Stomach smooth muscle (tissue), 2 donors: ENCODE measurements at regions not wholly inside any gene's neighbourhood (a gene's known extent, or its start where the extent isn't known, plus 50 kb on each side); places are given as distances from the start of the nearest gene placed in this dataset.

Source experiments
- H3K27ac ChIP-seq: one replicate; pipeline ENCODE4 v1.7.0; 2013; ENCODE audit warnings: mild to moderate bottlenecking, low read length, inconsistent platforms
- H3K27me3 ChIP-seq, 2 donors: one replicate each; pipeline ENCODE4 v1.7.0; 2013; ENCODE audit warnings: low read length in 2 of 2; ENCODE audit not compliant: insufficient read depth in 2 of 2, control insufficient read depth in 1 of 2
- H3K36me3 ChIP-seq, 2 donors: one replicate each; pipeline ENCODE4 v1.7.0; 2013; ENCODE audit warnings: low read length in 2 of 2; ENCODE audit not compliant: control insufficient read depth in 2 of 2, insufficient read depth in 2 of 2
- H3K4me1 ChIP-seq: one replicate; pipeline ENCODE4 v1.7.0; 2013; ENCODE audit warnings: low read length; ENCODE audit not compliant: control insufficient read depth, insufficient read depth
- H3K4me3 ChIP-seq, 2 donors: one replicate each; pipeline ENCODE4 v1.7.0; 2013; ENCODE audit warnings: low read length in 2 of 2
- H3K9ac ChIP-seq, 2 donors: one replicate each; pipeline ENCODE4 v1.7.0; 2013; ENCODE audit warnings: low read length in 2 of 2, mild to moderate bottlenecking in 1 of 2
- H3K9me3 ChIP-seq, 2 donors: one replicate each; pipeline ENCODE4 v1.7.0; 2013; ENCODE audit warnings: low read length in 2 of 2; ENCODE audit not compliant: control insufficient read depth in 2 of 2
- donor health status: healthy.
- donor health status: Pancreatic carcinoma.

GRCh38 chr10:78960316-78960800 lies 108.4 kb upstream of the ZMIZ1 start:
- Histone ChIP-seq H3K27me3 (no peaks in the 10 kb centered on the region), H3K9me3 (no peaks in the 10 kb centered on the region), H3K27ac (peak overlapping the region; percentile 66), H3K9ac (peak overlapping the region; percentile 16 to 42), H3K4me1 (peaks cover 30% of the 10 kb centered on the region), H3K4me3 (peak overlapping the region in 1 of 2 donors; percentile 15), H3K36me3 (no peaks in the 10 kb centered on the region)

- H3K9ac ChIP-seq: no peak overlapping the region
- H3K4me1 ChIP-seq: peaks cover 42% of the 10 kb centered on the region
- H3K9me3 ChIP-seq: no peaks in the 10 kb centered on the region
- H3K36me3 ChIP-seq: no peaks in the 10 kb centered on the region
- no peaks in the 10 kb centered on the region for H3K27me3 ChIP-seq
- H3K27ac ChIP-seq: peak overlapping the region; percentile 66
- no peak overlapping the region for H3K4me3 ChIP-seq
Measured at GRCh38 chr10:78961760-78962159, 107.0 kb upstream of the ZMIZ1 start.

- Histone ChIP-seq H3K9ac (no peak overlapping the region), H3K36me3 (no peaks in the 10 kb centered on the region), H3K27me3 (no peaks in the 10 kb centered on the region), H3K9me3 (no peaks in the 10 kb centered on the region), H3K4me1 (peaks cover 47% of the 10 kb centered on the region), H3K27ac (no peak overlapping the region), H3K4me3 (no peak overlapping the region)
Measured at GRCh38 chr10:78963074-78964034, 105.4 kb upstream of the ZMIZ1 start.

GRCh38 chr10:78964274-78964951 lies 104.4 kb upstream of the ZMIZ1 start:
- Histone ChIP-seq H3K9me3 (no peaks in the 10 kb centered on the region), H3K27ac (peak overlapping the region; percentile 41), H3K36me3 (no peaks in the 10 kb centered on the region), H3K4me3 (no peak overlapping the region), H3K27me3 (no peaks in the 10 kb centered on the region), H3K4me1 (peaks cover 47% of the 10 kb centered on the region), H3K9ac (no peak overlapping the region)

GRCh38 chr10:78964952-78965633 lies 103.7 kb upstream of the ZMIZ1 start:
- Histone ChIP-seq H3K9ac (no peak overlapping the region), H3K4me1 (peaks cover 47% of the 10 kb centered on the region), H3K27ac (peak overlapping the region; percentile 41), H3K4me3 (no peak overlapping the region), H3K9me3 (no peaks in the 10 kb centered on the region), H3K36me3 (no peaks in the 10 kb centered on the region), H3K27me3 (no peaks in the 10 kb centered on the region)

GRCh38 chr10:78966182-78966787 lies 102.5 kb upstream of the ZMIZ1 start:
- no peak overlapping the region for H3K27ac ChIP-seq
- no peak overlapping the region for H3K9ac ChIP-seq
- H3K9me3 ChIP-seq: no peaks in the 10 kb centered on the region
- no peak overlapping the region for H3K4me3 ChIP-seq
- no peaks in the 10 kb centered on the region for H3K36me3 ChIP-seq
- H3K4me1 ChIP-seq: peaks cover 36% of the 10 kb centered on the region
- no peaks in the 10 kb centered on the region for H3K27me3 ChIP-seq

- Histone ChIP-seq H3K4me3 (no peak overlapping the region), H3K9ac (no peak overlapping the region), H3K27ac (no peak overlapping the region), H3K9me3 (no peaks in the 10 kb centered on the region), H3K4me1 (peaks cover 38% of the 10 kb centered on the region), H3K27me3 (no peaks in the 10 kb centered on the region), H3K36me3 (no peaks in the 10 kb centered on the region)
Measured at GRCh38 chr10:78966844-78967488, 101.8 kb upstream of the ZMIZ1 start.

GRCh38 chr10:78968300-78968942 lies 100.3 kb upstream of the ZMIZ1 start:
- Histone ChIP-seq H3K36me3 (no peaks in the 10 kb centered on the region), H3K4me1 (peaks cover 52% of the 10 kb centered on the region), H3K27me3 (no peaks in the 10 kb centered on the region), H3K27ac (no peak overlapping the region), H3K9ac (no peak overlapping the region), H3K4me3 (no peak overlapping the region), H3K9me3 (no peaks in the 10 kb centered on the region)

GRCh38 chr10:78968943-78969342 lies 99.8 kb upstream of the ZMIZ1 start:
- Histone ChIP-seq H3K9ac (no peak overlapping the region), H3K4me3 (no peak overlapping the region), H3K4me1 (peaks cover 52% of the 10 kb centered on the region), H3K27me3 (no peaks in the 10 kb centered on the region), H3K27ac (no peak overlapping the region), H3K9me3 (no peaks in the 10 kb centered on the region), H3K36me3 (no peaks in the 10 kb centered on the region)
